ENCODE measurements at regions not wholly inside any gene's neighbourhood (a gene's known extent, or its start where the extent isn't known, plus 50 kb on each side); places are given as distances from the start of the nearest gene placed in this dataset.

DNA sequence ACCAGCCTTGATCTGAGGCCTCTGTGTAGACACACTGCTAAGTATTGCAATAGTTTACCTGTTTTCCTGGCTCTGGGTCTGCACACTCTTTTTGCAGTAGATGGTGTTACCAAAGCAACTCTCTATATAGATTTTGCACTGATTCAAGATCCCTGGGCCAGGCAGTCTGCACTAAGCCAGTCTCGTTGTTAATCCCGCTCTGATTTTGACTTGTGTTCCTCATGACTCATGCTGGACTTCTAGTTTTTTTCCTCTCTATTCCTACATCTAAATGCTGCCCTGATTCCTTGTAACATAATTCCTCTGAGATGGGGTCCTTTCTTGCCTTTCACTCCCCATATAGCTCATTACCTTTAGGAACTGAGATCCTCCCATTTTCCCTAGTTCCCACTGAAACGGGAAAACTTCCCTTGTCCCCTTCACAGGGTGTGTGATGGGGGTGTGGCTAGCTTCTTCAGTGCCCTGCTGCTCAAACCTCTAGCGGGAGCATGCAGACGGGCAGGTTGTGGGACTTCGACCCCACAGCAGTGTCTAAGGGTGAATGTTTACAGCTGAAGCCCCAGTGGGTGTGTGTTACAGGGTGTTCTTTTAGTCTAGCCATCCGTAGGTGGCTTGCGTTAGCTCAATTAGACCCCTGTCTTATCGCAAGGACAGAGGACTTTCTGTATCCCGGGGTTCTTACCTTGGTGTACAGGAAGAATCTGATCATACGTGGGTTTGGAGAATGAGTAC lies 106.5 kb upstream of the RAB3GAP2 start:
- TF ChIP-seq, protein P1, sequence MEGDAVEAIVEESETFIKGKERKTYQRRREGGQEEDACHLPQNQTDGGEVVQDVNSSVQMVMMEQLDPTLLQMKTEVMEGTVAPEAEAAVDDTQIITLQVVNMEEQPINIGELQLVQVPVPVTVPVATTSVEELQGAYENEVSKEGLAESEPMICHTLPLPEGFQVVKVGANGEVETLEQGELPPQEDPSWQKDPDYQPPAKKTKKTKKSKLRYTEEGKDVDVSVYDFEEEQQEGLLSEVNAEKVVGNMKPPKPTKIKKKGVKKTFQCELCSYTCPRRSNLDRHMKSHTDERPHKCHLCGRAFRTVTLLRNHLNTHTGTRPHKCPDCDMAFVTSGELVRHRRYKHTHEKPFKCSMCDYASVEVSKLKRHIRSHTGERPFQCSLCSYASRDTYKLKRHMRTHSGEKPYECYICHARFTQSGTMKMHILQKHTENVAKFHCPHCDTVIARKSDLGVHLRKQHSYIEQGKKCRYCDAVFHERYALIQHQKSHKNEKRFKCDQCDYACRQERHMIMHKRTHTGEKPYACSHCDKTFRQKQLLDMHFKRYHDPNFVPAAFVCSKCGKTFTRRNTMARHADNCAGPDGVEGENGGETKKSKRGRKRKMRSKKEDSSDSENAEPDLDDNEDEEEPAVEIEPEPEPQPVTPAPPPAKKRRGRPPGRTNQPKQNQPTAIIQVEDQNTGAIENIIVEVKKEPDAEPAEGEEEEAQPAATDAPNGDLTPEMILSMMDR (IDR thresholded peaks at IDR 0.05 in 4 of 5, conservative IDR thresholded peaks at IDR 0.05 in 1 of 5) = no peak
- TF ChIP-seq POLR2A (IDR thresholded peaks at IDR 0.05) = no peak

All from gastrocnemius medialis (tissue), 4 donors.